GM12891 (cell line): ENCODE measurements at regions not wholly inside any gene's neighbourhood (a gene's known extent, or its start where the extent isn't known, plus 50 kb on each side); places are given as distances from the start of the nearest gene placed in this dataset.
"Not testable (repeated sequence)": the region's sequence is repeated elsewhere in the genome, so short reads cannot be mapped to it uniquely, and the experiment has no call there.

ENCODE experiments used
- PAX5 ChIP-seq: IDR thresholded peaks from 2 replicates; pipeline ENCODE4 v1.6.1; 2011; ENCODE audit warnings: low read length, moderate library complexity, mild to moderate bottlenecking; ENCODE audit not compliant: insufficient read depth, severe bottlenecking
- POLR2A ChIP-seq: IDR thresholded peaks from 2 replicates; pipeline ENCODE4 v1.6.1; 2011; ENCODE audit warnings: low read depth, low read length, control low read depth
- POLR2AphosphoS5 ChIP-seq: IDR thresholded peaks from 2 replicates; pipeline ENCODE4 v1.6.1; 2011; ENCODE audit warnings: low read depth, low read length, control low read depth
- POU2F2 ChIP-seq: IDR thresholded peaks from 2 replicates; pipeline ENCODE4 v1.6.1; 2011; ENCODE audit warnings: low read depth, mild to moderate bottlenecking, control low read depth, low read length, moderate library complexity
- SPI1 ChIP-seq: IDR thresholded peaks from 2 replicates; pipeline ENCODE4 v1.6.1; 2011; ENCODE audit warnings: low read depth, low read length, control low read depth
- TAF1 ChIP-seq: IDR thresholded peaks from 2 replicates; pipeline ENCODE4 v1.6.1; 2011; ENCODE audit warnings: low read depth, low read length, control low read depth

GRCh38 chr4:56132188-56132587, 183.4 kb downstream of the CEP135 start:
- TF ChIP-seq POLR2AphosphoS5, POLR2A, SPI1, TAF1, PAX5, POU2F2: not testable (repeated sequence)
